Right renal pelvis (tissue), 4 donors: ENCODE measurements at regions not wholly inside any gene's neighbourhood (a gene's known extent, or its start where the extent isn't known, plus 50 kb on each side); places are given as distances from the start of the nearest gene placed in this dataset.
"Not testable (repeated sequence)": the region's sequence is repeated elsewhere in the genome, so short reads cannot be mapped to it uniquely, and the experiment has no call there.

Source experiments
- DNase-seq, 4 donors: peaks; one replicate each; pipeline ENCODE4 v3.0.0-alpha.2; 2013; ENCODE audit warnings: low read depth in 4 of 4, low spot score in 3 of 4, missing footprints in 1 of 4

GRCh38 chr2:215565897-215566296, 130.0 kb upstream of the FN1 start:
- no peak for DNase-seq

GRCh38 chr2:215557701-215558100, 121.8 kb upstream of the FN1 start:
- no peak for DNase-seq

- DNase-seq = no peak
Observed at GRCh38 chr2:215556979-215557378, 121.1 kb upstream of the FN1 start.

GRCh38 chr2:215554689-215555498, 119.0 kb upstream of the FN1 start:
- DNase-seq = no peak

GRCh38 chr2:215553946-215554345, 118.1 kb upstream of the FN1 start:
- no peak for DNase-seq

- DNase-seq = no peak
Observed at GRCh38 chr2:215552144-215552580, 116.3 kb upstream of the FN1 start.

- no peak for DNase-seq
Observed at GRCh38 chr2:215550331-215550730, 114.5 kb upstream of the FN1 start.

- no peak for DNase-seq
Observed at GRCh38 chr2:215548714-215549113, 112.8 kb upstream of the FN1 start.

GRCh38 chr2:215542690-215543089, 106.8 kb upstream of the FN1 start:
- DNase-seq = no peak

- DNase-seq = no peak
Observed at GRCh38 chr2:215540658-215541057, 104.8 kb upstream of the FN1 start.

- DNase-seq = peak in 2 of 4 donors; percentile 34 to 43
Observed at GRCh38 chr2:215537611-215538010, 101.7 kb upstream of the FN1 start.

- DNase-seq = no peak
Observed at GRCh38 chr2:215536510-215536909, 100.6 kb upstream of the FN1 start.

- DNase-seq = peak in 1 of 4 donors; percentile 28
Observed at GRCh38 chr2:215535741-215536140, 99.9 kb upstream of the FN1 start.

GRCh38 chr2:215535125-215535668, 99.3 kb upstream of the FN1 start:
- DNase-seq = no peak

- not testable (repeated sequence) for DNase-seq
Observed at GRCh38 chr2:215533716-215534115, 97.8 kb upstream of the FN1 start.

GRCh38 chr2:215532844-215533243, 97.0 kb upstream of the FN1 start:
- DNase-seq = no peak

- DNase-seq = no peak
Observed at GRCh38 chr2:215531284-215531683, 95.4 kb upstream of the FN1 start.

GRCh38 chr2:215530191-215530968, 94.5 kb upstream of the FN1 start:
- DNase-seq = no peak

GRCh38 chr2:215529271-215529670, 93.4 kb upstream of the FN1 start:
- DNase-seq = no peak

GRCh38 chr2:215528555-215528954, 92.7 kb upstream of the FN1 start:
- DNase-seq = no peak

- no peak for DNase-seq
Observed at GRCh38 chr2:215527736-215528135, 91.9 kb upstream of the FN1 start.

GRCh38 chr2:215526341-215526740, 90.5 kb upstream of the FN1 start:
- no peak for DNase-seq
